Neuronal stem cell (in vitro differentiated cells): ENCODE measurements at regions not wholly inside any gene's neighbourhood (a gene's known extent, or its start where the extent isn't known, plus 50 kb on each side); places are given as distances from the start of the nearest gene placed in this dataset.

Source experiments
- DNase-seq: peaks from one replicate; pipeline ENCODE4 v3.0.0-alpha.2; 2013; ENCODE audit warnings: low spot score
- H2AFZ ChIP-seq: one replicate; pipeline ENCODE4 v1.6.1; 2013; ENCODE audit warnings: mild to moderate bottlenecking, low read length, inconsistent platforms
- H2AK5ac ChIP-seq: 2 replicates; pipeline ENCODE4 v1.6.1; 2013; ENCODE audit warnings: low read depth, mild to moderate bottlenecking, inconsistent platforms, low read length, moderate library complexity, mixed read lengths
- H2BK120ac ChIP-seq: 2 replicates; pipeline ENCODE4 v1.6.1; 2013; ENCODE audit warnings: low read depth, mild to moderate bottlenecking, inconsistent platforms, low read length, moderate library complexity, mixed read lengths
- H2BK12ac ChIP-seq: one replicate; pipeline ENCODE4 v1.6.1; 2013; ENCODE audit warnings: low read length, inconsistent platforms
- H2BK15ac ChIP-seq: 2 replicates; pipeline ENCODE4 v1.6.1; 2013; ENCODE audit warnings: mild to moderate bottlenecking, low read length, inconsistent platforms, mixed read lengths
- H2BK5ac ChIP-seq: one replicate; pipeline ENCODE4 v1.6.1; 2013; ENCODE audit warnings: inconsistent platforms, mild to moderate bottlenecking, low read length, moderate library complexity
- H3K14ac ChIP-seq: one replicate; pipeline ENCODE4 v1.6.1; 2013; ENCODE audit warnings: low read length, inconsistent platforms
- H3K18ac ChIP-seq: 2 replicates; pipeline ENCODE4 v1.6.1; 2013; ENCODE audit warnings: low read length, inconsistent platforms
- H3K23ac ChIP-seq: 2 replicates; pipeline ENCODE4 v1.6.1; 2013; ENCODE audit warnings: low read depth, mild to moderate bottlenecking, mixed read lengths, low read length, inconsistent platforms; ENCODE audit not compliant: poor library complexity
- H3K27ac ChIP-seq: replicated peaks from 3 replicates; pipeline ENCODE4 v1.5.1; 2013; ENCODE audit warnings: low read length, inconsistent platforms
- H3K27me3 ChIP-seq, 3 experiments: 2 replicates each; pipeline ENCODE4 v1.6.1; 2013; ENCODE audit warnings: low read length in 3 of 3, mild to moderate bottlenecking in 2 of 3, inconsistent platforms in 1 of 3, low read depth in 1 of 3, mixed read lengths in 1 of 3, moderate library complexity in 1 of 3; ENCODE audit not compliant: control insufficient read depth in 3 of 3, insufficient read depth in 3 of 3
- H3K36me3 ChIP-seq, 2 donors: replicated peaks in 1 of 2; 2 replicates each; pipeline ENCODE4 v1.6.1; 2013; ENCODE audit warnings: low read length in 2 of 2; ENCODE audit not compliant: control insufficient read depth in 2 of 2, insufficient read depth in 2 of 2
- H3K4ac ChIP-seq: 2 replicates; pipeline ENCODE4 v1.6.1; 2013; ENCODE audit warnings: inconsistent platforms, mild to moderate bottlenecking, low read length, moderate library complexity
- H3K4me1 ChIP-seq, 2 donors: 1 replicate in 1 of 2; 2 replicates in 1 of 2; pipeline ENCODE4 v1.6.1; 2013; ENCODE audit warnings: low read length in 2 of 2, low read depth in 1 of 2; ENCODE audit not compliant: control insufficient read depth in 2 of 2, insufficient read depth in 1 of 2
- H3K4me2 ChIP-seq: one replicate; pipeline ENCODE4 v1.6.1; 2013; ENCODE audit warnings: mild to moderate bottlenecking, low read length, inconsistent platforms; ENCODE audit not compliant: insufficient read depth, poor library complexity, severe bottlenecking
- H3K4me3 ChIP-seq, 2 donors: 2 replicates each; pipeline ENCODE4 v1.5.1; 2013; ENCODE audit warnings: low read length in 2 of 2, mild to moderate bottlenecking in 2 of 2, inconsistent platforms in 1 of 2, moderate library complexity in 1 of 2
- H3K79me1 ChIP-seq: one replicate; pipeline ENCODE4 v1.6.1; 2013; ENCODE audit warnings: low read depth, mild to moderate bottlenecking, inconsistent platforms, low read length, moderate library complexity
- H3K9ac ChIP-seq: one replicate; pipeline ENCODE4 v1.6.1; 2013; ENCODE audit warnings: mild to moderate bottlenecking, low read depth, low read length, inconsistent platforms; ENCODE audit not compliant: poor library complexity
- H3K9me3 ChIP-seq, 2 donors: replicated peaks in 1 of 2; 2 replicates each; pipeline versions ENCODE3 to v1.6.1; 2013; ENCODE audit warnings: low read length in 2 of 2, mild to moderate bottlenecking in 2 of 2, inconsistent platforms in 1 of 2, low read depth in 1 of 2, mixed read lengths in 1 of 2, moderate library complexity in 1 of 2; ENCODE audit not compliant: control insufficient read depth in 2 of 2, insufficient read depth in 1 of 2
- H4K8ac ChIP-seq: one replicate; pipeline ENCODE4 v1.6.1; 2013; ENCODE audit warnings: low read depth, mild to moderate bottlenecking, inconsistent platforms, low read length, moderate library complexity
- H4K91ac ChIP-seq: one replicate; pipeline ENCODE4 v1.6.1; 2013; ENCODE audit warnings: low read length, low read depth, mild to moderate bottlenecking, inconsistent platforms; ENCODE audit not compliant: poor library complexity
- WGBS, 2 donors: extraction: QIAGEN DNeasy Blood & Tissue Kit; methylation state at CpG; one replicate each; pipeline ENCODE4 v1.1.7; 2013; ENCODE audit warnings: missing lambda C conversion rate in 2 of 2, mixed read lengths in 1 of 2; ENCODE audit not compliant: insufficient read length in 2 of 2, insufficient replicate concordance in 1 of 2; ENCODE audit errors: extremely low coverage in 2 of 2; 5-methylcytosine and 5-hydroxymethylcytosine counted together

DNA sequence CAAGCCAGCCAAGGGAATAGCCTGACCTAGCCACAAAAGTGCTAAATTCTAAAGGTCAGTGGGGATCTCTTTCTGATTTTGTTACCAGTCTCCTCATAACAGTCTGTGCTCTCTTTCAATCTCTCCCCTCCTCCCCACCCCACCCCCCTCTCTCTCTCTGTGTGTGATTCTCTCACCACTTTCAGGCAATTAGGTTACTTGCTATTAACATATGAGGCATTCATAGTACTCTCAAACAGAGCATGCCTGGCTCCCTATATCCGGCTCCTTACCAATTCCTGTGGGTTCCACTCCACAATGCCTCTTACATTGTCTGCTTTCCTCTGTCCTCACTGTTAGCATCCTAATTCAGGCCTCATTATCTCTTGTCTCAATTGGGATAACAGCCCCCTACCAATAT lies 464.3 kb upstream of the DEPDC1 start:
- H3K18ac ChIP-seq: no peak overlapping the region
- no CpG with 5 or more reads among the region's 1 CpG for WGBS, 2 donors
- DNase-seq: no peak
- peak overlapping the region; percentile 19 for H2AFZ ChIP-seq
- H2BK120ac ChIP-seq: no peak overlapping the region
- no peak overlapping the region for H2AK5ac ChIP-seq
- no peak overlapping the region for H4K91ac ChIP-seq
- H3K27ac ChIP-seq: no peak overlapping the region
- H3K14ac ChIP-seq: no peak overlapping the region
- no peaks in the 10 kb centered on the region for H3K9me3 ChIP-seq
- no peaks in the 10 kb centered on the region for H3K36me3 ChIP-seq
- no peaks in the 10 kb centered on the region for H3K27me3 ChIP-seq
- no peak overlapping the region for H2BK12ac ChIP-seq
- H2BK5ac ChIP-seq: no peak overlapping the region
- no peaks in the 10 kb centered on the region for H3K79me1 ChIP-seq
- peaks cover 2 to 5% of the 10 kb centered on the region in 2 donors for H3K4me1 ChIP-seq
- no peak overlapping the region for H3K4me2 ChIP-seq
- H3K4me3 ChIP-seq: no peak overlapping the region
- no peak overlapping the region for H3K9ac ChIP-seq
- no peak overlapping the region for H2BK15ac ChIP-seq
- no peak overlapping the region for H3K4ac ChIP-seq
- no peak overlapping the region for H4K8ac ChIP-seq
- no peak overlapping the region for H3K23ac ChIP-seq

DNA sequence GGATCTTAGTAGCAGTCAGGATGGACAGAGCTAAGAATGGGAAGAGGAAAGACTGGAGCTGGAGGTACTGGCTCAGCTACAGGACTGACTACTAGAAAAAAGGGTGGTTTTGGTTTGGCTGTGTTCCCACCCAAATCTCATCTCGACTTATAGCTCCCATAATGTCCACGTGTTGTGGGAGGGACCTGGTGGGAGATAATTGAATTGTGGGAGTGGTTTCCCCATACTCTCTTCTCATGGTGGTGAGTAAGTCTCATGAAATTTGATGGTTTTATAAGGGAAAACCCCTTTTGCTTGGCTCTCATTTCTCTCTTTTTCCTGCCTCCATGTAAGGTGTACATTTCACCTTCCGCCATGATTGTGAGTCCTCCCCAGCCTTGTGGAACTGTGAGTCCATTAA lies 466.5 kb upstream of the DEPDC1 start:
- no peak overlapping the region for H3K18ac ChIP-seq
- no peak overlapping the region for H2BK15ac ChIP-seq
- no peak overlapping the region for H3K27ac ChIP-seq
- H2AK5ac ChIP-seq: no peak overlapping the region
- H4K8ac ChIP-seq: no peak overlapping the region
- H3K27me3 ChIP-seq: no peaks in the 10 kb centered on the region
- H2BK12ac ChIP-seq: no peak overlapping the region
- peaks cover 2 to 5% of the 10 kb centered on the region in 2 donors for H3K4me1 ChIP-seq
- H2AFZ ChIP-seq: no peak overlapping the region
- H3K4ac ChIP-seq: no peak overlapping the region
- no peaks in the 10 kb centered on the region for H3K36me3 ChIP-seq
- no CpG with 5 or more reads among the region's 3 CpGs for WGBS, 2 donors
- no peaks in the 10 kb centered on the region for H3K79me1 ChIP-seq
- H2BK5ac ChIP-seq: no peak overlapping the region
- no peaks in the 10 kb centered on the region for H3K9me3 ChIP-seq
- no peak for DNase-seq
- H3K14ac ChIP-seq: no peak overlapping the region
- no peak overlapping the region for H2BK120ac ChIP-seq
- no peak overlapping the region for H3K23ac ChIP-seq
- no peak overlapping the region for H4K91ac ChIP-seq
- no peak overlapping the region for H3K4me3 ChIP-seq
- H3K9ac ChIP-seq: no peak overlapping the region
- H3K4me2 ChIP-seq: no peak overlapping the region

DNA sequence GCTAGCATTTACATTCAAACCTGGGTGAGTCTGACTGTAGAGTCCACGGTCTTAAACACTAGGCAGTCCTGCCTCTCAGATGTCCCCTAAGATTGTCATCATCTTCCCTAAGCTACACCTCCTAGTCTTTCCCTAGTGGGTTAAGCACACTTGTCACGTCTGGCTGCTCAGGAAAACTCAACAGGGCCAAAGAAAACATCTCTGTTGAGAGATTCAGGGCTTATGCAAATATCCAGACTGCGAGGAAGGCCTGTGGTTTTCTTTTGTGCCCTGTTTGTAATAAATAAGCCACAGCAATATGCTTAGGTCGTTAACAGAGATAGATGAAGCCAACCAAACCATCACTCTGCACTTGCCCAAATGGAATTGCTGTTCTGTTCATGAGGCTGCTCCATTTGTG lies 472.6 kb upstream of the DEPDC1 start:
- H3K27ac ChIP-seq: no peak overlapping the region

DNA sequence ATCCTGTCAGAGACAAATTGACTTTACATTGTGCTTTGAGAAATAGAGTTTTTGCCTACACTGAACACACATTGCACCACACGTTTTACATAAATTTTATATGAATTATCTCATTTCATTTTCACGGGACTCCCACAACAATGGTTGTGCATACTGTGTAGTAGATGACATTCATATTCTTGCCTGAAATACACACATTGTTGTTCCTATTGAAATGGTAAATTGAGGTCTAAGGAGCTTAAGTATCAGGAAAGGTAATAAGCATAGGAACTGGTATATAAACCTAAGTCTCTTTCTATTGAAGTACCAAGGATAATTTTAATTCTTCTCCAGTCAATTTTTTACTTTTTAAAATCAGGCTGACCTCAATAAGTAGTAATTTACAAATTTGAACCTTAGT lies 473.7 kb upstream of the DEPDC1 start:
- no peak overlapping the region for H2BK5ac ChIP-seq
- no peak overlapping the region for H3K14ac ChIP-seq
- peaks cover 9 to 16% of the 10 kb centered on the region in 2 donors for H3K4me1 ChIP-seq
- no peaks in the 10 kb centered on the region for H3K79me1 ChIP-seq
- H3K27ac ChIP-seq: no peak overlapping the region
- no peaks in the 10 kb centered on the region for H3K9me3 ChIP-seq
- H3K4ac ChIP-seq: no peak overlapping the region
- peak overlapping the region; percentile 39 for H2AFZ ChIP-seq
- no CpG with 5 or more reads among the region's 2 CpGs for WGBS, 2 donors
- no peak overlapping the region for H3K23ac ChIP-seq
- H4K8ac ChIP-seq: no peak overlapping the region
- H3K27me3 ChIP-seq: no peaks in the 10 kb centered on the region
- no peak overlapping the region for H3K4me3 ChIP-seq
- no peak overlapping the region for H2BK15ac ChIP-seq
- H2BK12ac ChIP-seq: no peak overlapping the region
- DNase-seq: no peak
- no peak overlapping the region for H2AK5ac ChIP-seq
- no peak overlapping the region for H3K18ac ChIP-seq
- H4K91ac ChIP-seq: no peak overlapping the region
- no peak overlapping the region for H3K9ac ChIP-seq
- no peaks in the 10 kb centered on the region for H3K36me3 ChIP-seq
- H2BK120ac ChIP-seq: no peak overlapping the region
- H3K4me2 ChIP-seq: no peak overlapping the region

More for the DNA sequence above, 472.6 kb upstream of the DEPDC1 start:
- H3K27me3 ChIP-seq: no peaks in the 10 kb centered on the region
- H3K9ac ChIP-seq: no peak overlapping the region
- no peak overlapping the region for H3K4me3 ChIP-seq
- no peaks in the 10 kb centered on the region for H3K36me3 ChIP-seq
- no peaks in the 10 kb centered on the region for H3K9me3 ChIP-seq
- peak overlapping the region; percentile 39 for H2AFZ ChIP-seq
- no peak overlapping the region for H3K18ac ChIP-seq
- no peak overlapping the region for H4K8ac ChIP-seq
- H2BK5ac ChIP-seq: no peak overlapping the region
- H3K14ac ChIP-seq: no peak overlapping the region
- H3K4me1 ChIP-seq: peaks cover 8 to 9% of the 10 kb centered on the region in 2 donors
- H3K23ac ChIP-seq: no peak overlapping the region
- H2BK12ac ChIP-seq: no peak overlapping the region
- no peak overlapping the region for H2AK5ac ChIP-seq
- no peak overlapping the region for H3K4me2 ChIP-seq
- H2BK120ac ChIP-seq: no peak overlapping the region
- no CpG with 5 or more reads among the region's 4 CpGs for WGBS, 2 donors
- H2BK15ac ChIP-seq: no peak overlapping the region
- no peaks in the 10 kb centered on the region for H3K79me1 ChIP-seq
- H3K4ac ChIP-seq: no peak overlapping the region
- DNase-seq: no peak
- no peak overlapping the region for H4K91ac ChIP-seq
